HepG2 (cell line): ENCODE measurements at regions not wholly inside any gene's neighbourhood (a gene's known extent, or its start where the extent isn't known, plus 50 kb on each side); places are given as distances from the start of the nearest gene placed in this dataset.

Experiments
- ATAC-seq: fragments of 200-7000 bp; cut with Tn5 transposase; 3 replicates; pipeline ENCODE4 v1.9.1; 2020; ENCODE audit warnings: mild to moderate bottlenecking, moderate library complexity
- BruUV-seq: library from RNA; stranded (reverse); fragments of 400-500 nt; replicated peaks from 2 replicates; lab custom pipeline; 2021; lab: Mats Ljungman, UMichigan
- CTCF ChIA-PET: fragments of 300-600 bp; formaldehyde crosslinking; extraction: SDS; loops from one replicate; lab custom pipeline; 2021; ENCODE audit warnings: low total read pairs, inconsistent platforms, low intra/inter-chr PET ratio; lab: Yijun Ruan, JAX
- POLR2A ChIA-PET: fragments of 350-600 bp; sonication (Branson Sonifier 250); formaldehyde crosslinking; loops from one replicate; lab custom pipeline; 2020; ENCODE audit warnings: antibody characterized with exemption, inconsistent platforms; lab: Yijun Ruan, JAX
- DNase-seq: peaks from one replicate; pipeline ENCODE4 v3.0.0-alpha.2; 2015; ENCODE audit warnings: low spot score
- FAIRE-seq: peaks from 3 replicates; lab custom pipeline; 2011; peaks lifted over from hg19 to GRCh38; lab: Jason Lieb, UNC
- H2AFZ ChIP-seq: one replicate; pipeline ENCODE4 v1.6.1; 2011; ENCODE audit warnings: low read length, inconsistent platforms
- H3K27ac ChIP-seq: fragments of 300-600 bp; 3 replicates; pipeline ENCODE4 v1.8.0; 2011; ENCODE audit warnings: mixed run types, mild to moderate bottlenecking, mixed read lengths, low read length, inconsistent platforms; ENCODE audit not compliant: insufficient read depth; ENCODE audit errors: extremely low read length
- H3K27me3 ChIP-seq, 2 experiments: fragments of 200-600 bp in 1 of 2; 2 replicates in 1 of 2; 3 replicates in 1 of 2; pipeline versions ENCODE4 v1.6.0 to v1.8.0; 2011; ENCODE audit warnings: low read length in 2 of 2, mild to moderate bottlenecking in 2 of 2, moderate library complexity in 2 of 2, inconsistent platforms in 1 of 2; ENCODE audit not compliant: insufficient read depth in 2 of 2, control insufficient read depth in 1 of 2
- H3K36me3 ChIP-seq, 2 experiments: fragments of 200-600 bp in 1 of 2; replicated peaks in 1 of 2; 2 replicates in 1 of 2; 3 replicates in 1 of 2; pipeline versions ENCODE4 v1.5.1 to v1.8.0; 2011; ENCODE audit warnings: low read length in 2 of 2, inconsistent platforms in 1 of 2; ENCODE audit not compliant: insufficient read depth in 2 of 2, control insufficient read depth in 1 of 2
- H3K4me1 ChIP-seq: 2 replicates; pipeline ENCODE4 v1.5.1; 2012; ENCODE audit warnings: low read length, inconsistent platforms; ENCODE audit not compliant: insufficient read depth
- H3K4me2 ChIP-seq: 2 replicates; pipeline ENCODE4 v1.6.0; 2011; ENCODE audit warnings: low read depth, low read length, inconsistent platforms
- H3K4me3 ChIP-seq, 3 experiments: fragments of 200-600 bp in 1 of 3; sonication (generic), shearing (Covaris generic) in 1 of 3; replicated peaks in 1 of 3; 2 replicates each; pipeline ENCODE4 v1.5.1; 2011 to 2016; ENCODE audit warnings: low read length in 3 of 3, inconsistent platforms in 2 of 3, low read depth in 2 of 3, mild to moderate bottlenecking in 2 of 3, control low read depth in 1 of 3, mixed read lengths in 1 of 3; ENCODE audit not compliant: insufficient read depth in 1 of 3
- H3K79me2 ChIP-seq: one replicate; pipeline ENCODE4 v1.6.1; 2011; ENCODE audit warnings: low read length, inconsistent platforms; ENCODE audit not compliant: insufficient read depth
- H3K9ac ChIP-seq: 2 replicates; pipeline ENCODE4 v1.6.0; 2011; ENCODE audit warnings: mild to moderate bottlenecking, low read depth, low read length, inconsistent platforms; ENCODE audit not compliant: insufficient read depth
- H3K9me3 ChIP-seq: 2 replicates; pipeline ENCODE4 v1.5.1; 2012; ENCODE audit warnings: mild to moderate bottlenecking, low read length
- H4K20me1 ChIP-seq: 2 replicates; pipeline ENCODE4 v1.6.0; 2011; ENCODE audit warnings: inconsistent platforms, mild to moderate bottlenecking, low read length, moderate library complexity; ENCODE audit not compliant: insufficient read depth
- BRF2 ChIP-seq: sonication (generic); formaldehyde crosslinking; IDR thresholded peaks from 2 replicates; pipeline ENCODE4 v1.8.1; 2022; ENCODE audit warnings: mild to moderate bottlenecking, missing genetic modification reagents
- HHEX ChIP-seq: IDR thresholded peaks from 2 replicates; pipeline ENCODE4 v1.6.1; 2016; ENCODE audit warnings: control low read depth
- IRF9 ChIP-seq: sonication (generic); formaldehyde crosslinking; IDR thresholded peaks from 2 replicates; pipeline ENCODE4 v1.8.0; 2022; ENCODE audit warnings: missing genetic modification reagents, mild to moderate bottlenecking, borderline replicate concordance
- NFE2L1 ChIP-seq: sonication (generic); formaldehyde crosslinking; IDR thresholded peaks from 2 replicates; pipeline ENCODE4 v1.4.0; 2020; ENCODE audit warnings: missing genetic modification reagents, mild to moderate bottlenecking, borderline replicate concordance
- NR0B2 ChIP-seq: sonication (generic); formaldehyde crosslinking; IDR thresholded peaks from 2 replicates; pipeline ENCODE4 v1.4.0; 2020; ENCODE audit warnings: mild to moderate bottlenecking, missing genetic modification reagents
- NR2C2 ChIP-seq: sonication (generic); formaldehyde crosslinking; IDR thresholded peaks from 2 replicates; pipeline ENCODE4 v1.4.0; 2020; ENCODE audit warnings: missing genetic modification reagents, mild to moderate bottlenecking, moderate library complexity, borderline replicate concordance
- PCBP2 ChIP-seq: fragments of 200-400 bp; formaldehyde crosslinking; optimal IDR thresholded peaks from 2 replicates; pipeline ENCODE3; 2018; ENCODE audit warnings: low read length, low read depth; ENCODE audit not compliant: poor library complexity, severe bottlenecking
- PHB2 ChIP-seq: fragments of 450-650 bp; IDR thresholded peaks from 2 replicates; pipeline ENCODE4 v1.6.1; 2018; ENCODE audit not compliant: partially characterized antibody
- RBAK ChIP-seq: sonication (generic); formaldehyde crosslinking; IDR thresholded peaks from 2 replicates; pipeline ENCODE4 v1.5.1; 2020; ENCODE audit warnings: mild to moderate bottlenecking, missing genetic modification reagents
- SIN3B ChIP-seq: fragments of 150-350 bp; IDR thresholded peaks from 2 replicates; pipeline ENCODE4 v1.6.1; 2014; ENCODE audit warnings: low read length
- SP140L ChIP-seq: sonication (generic); formaldehyde crosslinking; IDR thresholded peaks from 2 replicates; pipeline ENCODE4 v1.4.0; 2020; ENCODE audit warnings: missing genetic modification reagents, borderline replicate concordance
- SRY ChIP-seq: sonication (generic); formaldehyde crosslinking; IDR thresholded peaks from 2 replicates; pipeline ENCODE4 v1.8.0; 2022; ENCODE audit warnings: mild to moderate bottlenecking, missing genetic modification reagents
- ZFP36L2 ChIP-seq: sonication (generic); formaldehyde crosslinking; IDR thresholded peaks from 2 replicates; pipeline ENCODE4 v1.4.0; 2020; ENCODE audit warnings: missing genetic modification reagents
- ZFP41 ChIP-seq: sonication (generic); formaldehyde crosslinking; IDR thresholded peaks from 2 replicates; pipeline ENCODE4 v1.4.0; 2020; ENCODE audit warnings: mild to moderate bottlenecking, missing genetic modification reagents, borderline replicate concordance
- ZNF256 ChIP-seq: sonication (generic); formaldehyde crosslinking; conservative IDR thresholded peaks from 2 replicates; pipeline ENCODE4 v1.4.0; 2020; ENCODE audit warnings: missing genetic modification reagents
- ZNF337 ChIP-seq: sonication (generic); formaldehyde crosslinking; IDR thresholded peaks from 2 replicates; pipeline ENCODE4 v1.5.1; 2020; ENCODE audit warnings: missing genetic modification reagents, low read depth, mild to moderate bottlenecking, borderline replicate concordance
- ZNF414 ChIP-seq: sonication (generic); formaldehyde crosslinking; IDR thresholded peaks from 2 replicates; pipeline ENCODE4 v1.5.0; 2020; ENCODE audit warnings: missing genetic modification reagents
- ZNF549 ChIP-seq: sonication (generic); formaldehyde crosslinking; IDR thresholded peaks from 2 replicates; pipeline ENCODE4 v1.5.0; 2020; ENCODE audit warnings: missing genetic modification reagents
- ZSCAN9 ChIP-seq: IDR thresholded peaks from 2 replicates; pipeline ENCODE4 v1.6.1; 2016; ENCODE audit warnings: borderline replicate concordance
- WGBS: methylation state at CpG from one replicate; pipeline ENCODE4 v1.1.6; 2017; ENCODE audit warnings: low lambda C conversion rate; 5-methylcytosine and 5-hydroxymethylcytosine counted together
- in situ Hi-C: cut with HindIII; loops from 2 replicates; pipeline ENCODE4 v1.10.0; 2017; ENCODE audit warnings: low pct_unique_long_range_greater_than_20kb; ENCODE audit not compliant: extremely low pct_ligation_motif_present
- intact Hi-C: fragments of 100-400 bp; cut with micrococcal nuclease; formaldehyde crosslinking; loops from one replicate; pipeline ENCODE4 v1.10.0; 2022; ENCODE audit not compliant: unreplicated experiment

GRCh38 chr14:84976805-84977204, 553.1 kb upstream of the FLRT2 start (continued):
- no peak for TF ChIP-seq ZNF549 (CRISPR knock-in tag)
- TF ChIP-seq ZNF256, result no peak
- TF ChIP-seq PCBP2, result no peak
- TF ChIP-seq ZSCAN9 (CRISPR knock-in tag), result no peak
- no peak for TF ChIP-seq SRY
- no peak for TF ChIP-seq RBAK

GRCh38 chr14:84987042-84987441, 542.9 kb upstream of the FLRT2 start:
- ChIA-PET CTCF (no interaction called here), POLR2A (no interaction called here)
- Histone ChIP-seq H3K27me3 (no peaks in the 10 kb centered on the region), H3K79me2 (no peaks in the 10 kb centered on the region), H3K9me3 (peaks cover 86% of the 10 kb centered on the region), H3K9ac (no peak overlapping the region), H3K36me3 (no peaks in the 10 kb centered on the region), H3K4me2 (no peak overlapping the region), H3K4me1 (no peaks in the 10 kb centered on the region), H3K27ac (no peak overlapping the region), H3K4me3 (no peak overlapping the region), H2AFZ (no peak overlapping the region)
- no TSS peak for BruUV-seq
- in situ Hi-C loops, result no loop called here
- DNase-seq, result no peak
- ATAC-seq, result no peak
- 0% methylated on average over 1 of the region's 1 CpG for WGBS
- intact Hi-C loops, result no loop called here
- FAIRE-seq, result no peak
- no peak for TF ChIP-seq NR2C2 (CRISPR knock-in tag)
- no peak for TF ChIP-seq ZFP36L2 (CRISPR knock-in tag)
- no peak for TF ChIP-seq IRF9 (CRISPR knock-in tag)
- no peak for TF ChIP-seq SIN3B
- TF ChIP-seq SP140L (CRISPR knock-in tag), result no peak
- TF ChIP-seq HHEX (CRISPR knock-in tag), result no peak
- TF ChIP-seq BRF2 (CRISPR knock-in tag), result no peak
- no peak for TF ChIP-seq ZFP41 (CRISPR knock-in tag)
- TF ChIP-seq NFE2L1 (CRISPR knock-in tag), result no peak
- TF ChIP-seq NR0B2 (CRISPR knock-in tag), result no peak
- no peak for TF ChIP-seq ZNF414 (CRISPR knock-in tag)
- no peak for TF ChIP-seq PHB2
- no peak for TF ChIP-seq ZNF337 (CRISPR knock-in tag)
- TF ChIP-seq, all 625 proteins: peak for 0
- no peaks in the 10 kb centered on the region for H4K20me1 ChIP-seq
